Neural crest cell (in vitro differentiated cells): ENCODE measurements at regions not wholly inside any gene's neighbourhood (a gene's known extent, or its start where the extent isn't known, plus 50 kb on each side); places are given as distances from the start of the nearest gene placed in this dataset.
"Not testable (repeated sequence)": the region's sequence is repeated elsewhere in the genome, so short reads cannot be mapped to it uniquely, and the experiment has no call there.

Experiments
- DNase-seq: peaks from one replicate; pipeline ENCODE4 v3.0.0; 2021; ENCODE audit warnings: low read depth, mixed read lengths, low spot score
- H3K27ac Mint-ChIP-seq: one replicate; pipeline ENCODE4 v1.8.0; 2021; ENCODE audit warnings: mild to moderate bottlenecking, mixed read lengths; ENCODE audit not compliant: unreplicated experiment
- H3K27me3 Mint-ChIP-seq: 2 replicates; pipeline ENCODE4 v1.8.0; 2021; ENCODE audit warnings: low read depth, mild to moderate bottlenecking, mixed read lengths
- H3K36me3 Mint-ChIP-seq: 2 replicates; pipeline ENCODE4 v1.8.0; 2021; ENCODE audit warnings: low read depth, mild to moderate bottlenecking, mixed read lengths
- H3K4me1 Mint-ChIP-seq: 2 replicates; pipeline ENCODE4 v1.8.0; 2021; ENCODE audit warnings: mixed read lengths
- H3K4me3 Mint-ChIP-seq: one replicate; pipeline ENCODE4 v1.8.0; 2021; ENCODE audit warnings: mild to moderate bottlenecking, mixed read lengths
- H3K9me3 Mint-ChIP-seq: 2 replicates; pipeline ENCODE4 v1.8.0; 2021; ENCODE audit warnings: mixed read lengths
- CTCF ChIP-seq: fragments of 200-600 bp; sonication (generic); conservative IDR thresholded peaks from 2 replicates; pipeline ENCODE4 v1.5.0; 2021; ENCODE audit warnings: antibody characterized with exemption, mild to moderate bottlenecking

DNA sequence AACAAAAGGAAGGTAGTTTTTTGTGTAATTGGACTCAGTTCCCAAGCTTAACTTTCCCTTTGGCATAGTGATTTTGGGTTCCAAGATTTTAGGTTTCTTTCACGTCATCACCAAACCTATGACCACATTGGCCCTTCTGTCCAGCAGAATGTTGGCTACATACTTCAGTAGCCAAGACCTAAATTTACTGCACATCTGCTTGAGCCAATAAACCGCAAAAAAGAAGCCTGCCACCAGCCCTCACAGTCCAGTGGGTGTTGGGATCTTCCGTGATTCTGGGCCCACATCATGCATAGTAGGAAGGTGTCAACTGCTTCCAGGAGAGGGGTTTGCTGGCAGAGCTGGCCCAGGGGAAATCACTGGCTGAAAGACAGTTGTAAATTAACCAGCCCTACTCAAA is 57.6 kb upstream of the LIPC start:
- Mint-ChIP-seq H3K36me3 (peaks cover 8% of the 10 kb centered on the region), H3K27me3 (no peaks in the 10 kb centered on the region), H3K4me3 (no peak overlapping the region), H3K4me1 (no peaks in the 10 kb centered on the region), H3K27ac (no peak overlapping the region), H3K9me3 (peaks cover 13% of the 10 kb centered on the region)
- DNase-seq: no peak
- no peak for TF ChIP-seq CTCF

DNA sequence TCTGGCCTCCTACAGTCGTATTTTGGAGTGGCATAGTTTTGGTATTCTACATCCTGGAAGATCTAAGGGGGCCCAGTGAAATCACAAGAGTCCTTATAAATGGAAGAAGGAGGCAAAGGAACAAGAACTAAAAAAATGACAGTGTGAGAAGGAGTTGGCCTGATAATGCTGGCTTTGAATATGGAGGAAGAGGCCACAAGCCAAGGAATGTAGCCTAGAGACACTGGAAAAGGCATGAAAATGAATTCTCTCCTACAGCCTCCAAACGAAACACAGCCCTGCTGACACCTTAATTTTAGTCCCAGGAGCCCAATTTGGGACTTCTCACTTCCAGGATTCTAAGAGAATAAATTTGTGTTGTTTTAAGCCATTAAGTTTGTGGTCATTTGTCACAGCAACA is 54.6 kb upstream of the LIPC start:
- Mint-ChIP-seq H3K36me3 (peaks cover 5% of the 10 kb centered on the region), H3K27me3 (no peaks in the 10 kb centered on the region), H3K4me3 (no peak overlapping the region), H3K4me1 (peaks cover 2% of the 10 kb centered on the region), H3K9me3 (peaks cover 7% of the 10 kb centered on the region), H3K27ac (no peak overlapping the region)
- DNase-seq: no peak
- TF ChIP-seq CTCF: no peak

- TF ChIP-seq CTCF: no peak
- H3K27ac Mint-ChIP-seq: no peak overlapping the region
- no peak overlapping the region for H3K4me3 Mint-ChIP-seq
- DNase-seq: no peak
- H3K9me3 Mint-ChIP-seq: peaks cover 7% of the 10 kb centered on the region
- no peaks in the 10 kb centered on the region for H3K27me3 Mint-ChIP-seq
- H3K4me1 Mint-ChIP-seq: peaks cover 11% of the 10 kb centered on the region
- H3K36me3 Mint-ChIP-seq: peaks cover 2% of the 10 kb centered on the region
Measured at GRCh38 chr15:58378241-58379085, 53.3 kb upstream of the LIPC start.

GRCh38 chr15:58379454-58379853 is 52.3 kb upstream of the LIPC start:
- H3K27me3 Mint-ChIP-seq, DNase-seq, H3K27ac Mint-ChIP-seq, H3K9me3 Mint-ChIP-seq, H3K4me3 Mint-ChIP-seq, H3K36me3 Mint-ChIP-seq: not testable (repeated sequence)
- H3K4me1 Mint-ChIP-seq: peaks cover 19% of the 10 kb centered on the region

DNA sequence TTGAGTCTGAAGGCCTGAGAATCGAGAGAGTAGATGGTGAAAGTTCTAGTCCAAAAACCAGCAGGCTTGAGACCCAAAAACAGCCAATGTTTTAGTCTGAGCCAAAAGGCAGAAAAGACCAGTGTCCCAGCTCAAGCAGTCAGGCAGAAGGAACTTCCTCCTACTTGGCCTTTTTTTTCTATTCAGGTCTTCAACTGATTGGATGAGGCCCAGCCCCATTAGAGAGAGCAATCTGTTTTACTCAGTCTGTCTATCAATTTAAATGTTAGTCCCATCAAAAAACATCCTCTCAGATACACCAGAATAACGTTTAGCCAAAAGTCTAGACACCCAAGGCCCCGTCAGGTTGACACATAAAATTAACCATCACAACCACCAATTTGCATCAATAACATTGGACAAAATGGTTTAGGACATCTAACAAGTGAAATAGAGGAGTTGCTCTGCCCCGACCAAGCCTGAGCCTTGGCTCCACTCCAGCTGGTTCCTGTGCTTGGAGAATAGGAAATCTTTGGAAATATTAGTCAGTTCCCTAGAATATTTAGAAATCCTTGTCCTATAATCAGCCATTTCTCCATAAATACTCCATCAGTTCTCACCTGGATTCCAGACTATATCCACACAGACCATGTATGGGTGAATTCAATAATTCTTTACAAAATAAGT is 51.4 kb upstream of the LIPC start:
- Mint-ChIP-seq H3K27me3 (no peaks in the 10 kb centered on the region), H3K4me3 (no peak overlapping the region), H3K36me3 (peaks cover 2% of the 10 kb centered on the region), H3K4me1 (peaks cover 19% of the 10 kb centered on the region), H3K27ac (no peak overlapping the region), H3K9me3 (peaks cover 5% of the 10 kb centered on the region)
- DNase-seq: no peak
- no peak for TF ChIP-seq CTCF

- peaks cover 19% of the 10 kb centered on the region for H3K4me1 Mint-ChIP-seq
- peaks cover 2% of the 10 kb centered on the region for H3K36me3 Mint-ChIP-seq
- no peak overlapping the region for H3K27ac Mint-ChIP-seq
- no peak for TF ChIP-seq CTCF
- no peak overlapping the region for H3K4me3 Mint-ChIP-seq
- no peaks in the 10 kb centered on the region for H3K27me3 Mint-ChIP-seq
- peaks cover 5% of the 10 kb centered on the region for H3K9me3 Mint-ChIP-seq
- DNase-seq: no peak
Measured at GRCh38 chr15:58381697-58382096, 50.1 kb upstream of the LIPC start.
